ENCODE measurements at regions not wholly inside any gene's neighbourhood (a gene's known extent, or its start where the extent isn't known, plus 50 kb on each side); places are given as distances from the start of the nearest gene placed in this dataset.
"Not testable (repeated sequence)": the region's sequence is repeated elsewhere in the genome, so short reads cannot be mapped to it uniquely, and the experiment has no call there.

- DNase-seq = not testable (repeated sequence)
Observed at GRCh38 chr4:8965896-8966295, 94.3 kb upstream of the HMX1 start.

- not testable (repeated sequence) for DNase-seq
Observed at GRCh38 chr4:8964201-8964788, 92.7 kb upstream of the HMX1 start.

GRCh38 chr4:8963533-8963932 lies 91.9 kb upstream of the HMX1 start:
- not testable (repeated sequence) for DNase-seq

GRCh38 chr4:8961343-8961742 lies 89.7 kb upstream of the HMX1 start:
- DNase-seq = peak; percentile 11

- not testable (repeated sequence) for DNase-seq
Observed at GRCh38 chr4:8959471-8959870, 87.8 kb upstream of the HMX1 start.

- DNase-seq = not testable (repeated sequence)
Observed at GRCh38 chr4:8954001-8954400, 82.4 kb upstream of the HMX1 start.

GRCh38 chr4:8952791-8953190 lies 81.2 kb upstream of the HMX1 start:
- DNase-seq = not testable (repeated sequence)

- not testable (repeated sequence) for DNase-seq
Observed at GRCh38 chr4:8952109-8952508, 80.5 kb upstream of the HMX1 start.

GRCh38 chr4:8945506-8945905 lies 73.9 kb upstream of the HMX1 start:
- not testable (repeated sequence) for DNase-seq

GRCh38 chr4:8943367-8943766 lies 71.7 kb upstream of the HMX1 start:
- DNase-seq = not testable (repeated sequence)

GRCh38 chr4:8942088-8942487 lies 70.4 kb upstream of the HMX1 start:
- DNase-seq = not testable (repeated sequence)

- not testable (repeated sequence) for DNase-seq
Observed at GRCh38 chr4:8941492-8941805, 69.8 kb upstream of the HMX1 start.

GRCh38 chr4:8940792-8941491 lies 69.3 kb upstream of the HMX1 start:
- no peak for DNase-seq

- DNase-seq = no peak
Observed at GRCh38 chr4:8939840-8940742, 68.5 kb upstream of the HMX1 start.

GRCh38 chr4:8939160-8939839 lies 67.7 kb upstream of the HMX1 start:
- DNase-seq = no peak

GRCh38 chr4:8938623-8939022 lies 67.0 kb upstream of the HMX1 start:
- DNase-seq = no peak

- DNase-seq = no peak
Observed at GRCh38 chr4:8938137-8938536, 66.5 kb upstream of the HMX1 start.

GRCh38 chr4:8932884-8933283 lies 61.2 kb upstream of the HMX1 start:
- no peak for DNase-seq

GRCh38 chr4:8928074-8928473 lies 56.4 kb upstream of the HMX1 start:
- DNase-seq = no peak

- DNase-seq = no peak
Observed at GRCh38 chr4:8922481-8922880, 50.8 kb upstream of the HMX1 start.

GRCh38 chr4:8921465-8921864 lies 49.8 kb upstream of the HMX1 start:
- DNase-seq = no peak

Measured in COR-L47 (cell line).